SU-DHL-6 (cell line): ENCODE measurements at regions not wholly inside any gene's neighbourhood (a gene's known extent, or its start where the extent isn't known, plus 50 kb on each side); places are given as distances from the start of the nearest gene placed in this dataset.
A peak's percentile ranks its signal among the peaks of the same experiment; 100 is the strongest.

Source experiments
- H2AFZ ChIP-seq: fragments of 200-600 bp; sonication (generic); 2 replicates; pipeline ENCODE4 v1.6.1; 2014; ENCODE audit warnings: low read depth, mild to moderate bottlenecking, moderate library complexity, mixed read lengths, antibody characterized with exemption, low read length; ENCODE audit not compliant: severe bottlenecking
- H3F3A ChIP-seq: fragments of 200-600 bp; shearing (Covaris generic); 2 replicates; pipeline ENCODE4 v1.6.0; 2016; ENCODE audit warnings: antibody characterized with exemption, mild to moderate bottlenecking; ENCODE audit not compliant: insufficient read depth
- H3K27ac ChIP-seq: fragments of 200-600 bp; sonication (generic); 2 replicates; pipeline ENCODE4 v1.5.1; 2016; ENCODE audit warnings: low read depth, mild to moderate bottlenecking, low read length, moderate library complexity, mixed read lengths
- H3K27me3 ChIP-seq: fragments of 200-600 bp; sonication (generic), shearing (Covaris generic); 2 replicates; pipeline ENCODE4 v1.6.0; 2014; ENCODE audit warnings: mild to moderate bottlenecking, low read length
- H3K36me3 ChIP-seq: fragments of 200-600 bp; sonication (generic); 2 replicates; pipeline ENCODE4 v1.6.1; 2014; ENCODE audit warnings: mild to moderate bottlenecking, low read length, mixed read lengths
- H3K4me2 ChIP-seq: fragments of 300-600, 200-600 bp; shearing (Covaris generic), sonication (generic); 2 replicates; pipeline ENCODE4 v1.6.0; 2014; ENCODE audit warnings: low read length, low read depth, mild to moderate bottlenecking; ENCODE audit not compliant: poor library complexity, severe bottlenecking
- H3K4me3 ChIP-seq: fragments of 200-600 bp; sonication (generic); 2 replicates; pipeline ENCODE4 v1.5.1; 2014; ENCODE audit warnings: antibody characterized with exemption, low read length, mild to moderate bottlenecking, mixed read lengths; ENCODE audit not compliant: insufficient read depth, poor library complexity, severe bottlenecking
- H3K79me2 ChIP-seq: fragments of 200-600 bp; sonication (generic); 2 replicates; pipeline ENCODE4 v1.6.1; 2014; ENCODE audit warnings: mild to moderate bottlenecking, low read length, moderate library complexity; ENCODE audit not compliant: insufficient read depth
- H3K9ac ChIP-seq: fragments of 200-600 bp; sonication (generic); 2 replicates; pipeline ENCODE4 v1.7.0; 2014; ENCODE audit warnings: mild to moderate bottlenecking, low read length
- H3K9me2 ChIP-seq: fragments of 200-600 bp; sonication (generic); replicated peaks from 2 replicates; pipeline ENCODE4 v1.6.1; 2014; ENCODE audit warnings: low read length; ENCODE audit not compliant: insufficient read depth
- H3K9me3 ChIP-seq: fragments of 200-600 bp; sonication (generic); 2 replicates; pipeline ENCODE4 v1.6.1; 2014; ENCODE audit warnings: low read length, mixed read lengths; ENCODE audit not compliant: insufficient read depth
- H4K20me1 ChIP-seq: fragments of 200-600 bp; sonication (generic); 2 replicates; pipeline ENCODE4 v1.6.1; 2014; ENCODE audit warnings: low read depth, mild to moderate bottlenecking, antibody characterized with exemption, low read length, moderate library complexity, mixed read lengths
- CTCF ChIP-seq: fragments of 200-600 bp; sonication (generic); IDR thresholded peaks from one replicate; pipeline ENCODE4 v1.5.1; 2017; ENCODE audit warnings: antibody characterized with exemption, mild to moderate bottlenecking, low read length, moderate library complexity; ENCODE audit not compliant: insufficient read depth, poor library complexity, severe bottlenecking
- EZH2phosphoT487 ChIP-seq: fragments of 200-600 bp; sonication (generic), shearing (Covaris generic); conservative IDR thresholded peaks from 2 replicates; pipeline ENCODE4 v1.6.1; 2018; ENCODE audit warnings: mild to moderate bottlenecking, antibody characterized with exemption, low read length, moderate library complexity, mixed read lengths

GRCh38 chr13:58978331-58978730 is 1185.4 kb downstream of the DIAPH3 start:
- no peaks in the 10 kb centered on the region for H3F3A ChIP-seq
- H3K27me3 ChIP-seq = no peaks in the 10 kb centered on the region
- no peaks in the 10 kb centered on the region for H3K9me3 ChIP-seq
- no peak overlapping the region for H3K4me2 ChIP-seq
- TF ChIP-seq EZH2phosphoT487 = no peak
- no peak for TF ChIP-seq CTCF
- H3K9ac ChIP-seq = no peak overlapping the region
- no peak overlapping the region for H3K27ac ChIP-seq
- H4K20me1 ChIP-seq = no peaks in the 10 kb centered on the region
- H3K36me3 ChIP-seq = no peaks in the 10 kb centered on the region
- peak overlapping the region; percentile 49 for H2AFZ ChIP-seq
- no peaks in the 10 kb centered on the region for H3K9me2 ChIP-seq
- H3K79me2 ChIP-seq = no peaks in the 10 kb centered on the region
- H3K4me3 ChIP-seq = no peak overlapping the region

GRCh38 chr13:58979851-58980250 is 1183.9 kb downstream of the DIAPH3 start:
- Histone ChIP-seq H3K9me3 (no peaks in the 10 kb centered on the region), H3K36me3 (no peaks in the 10 kb centered on the region), H3K79me2 (no peaks in the 10 kb centered on the region), H3K27ac (no peak overlapping the region), H3K4me3 (no peak overlapping the region), H3K4me2 (no peak overlapping the region), H3F3A (no peaks in the 10 kb centered on the region), H4K20me1 (no peaks in the 10 kb centered on the region), H3K9me2 (no peaks in the 10 kb centered on the region), H2AFZ (no peak overlapping the region), H3K9ac (no peak overlapping the region), H3K27me3 (no peaks in the 10 kb centered on the region)
- no peak for TF ChIP-seq EZH2phosphoT487
- no peak for TF ChIP-seq CTCF

GRCh38 chr13:58985845-58986244 is 1177.9 kb downstream of the DIAPH3 start:
- no peaks in the 10 kb centered on the region for H3K79me2 ChIP-seq
- no peaks in the 10 kb centered on the region for H3K27me3 ChIP-seq
- no peaks in the 10 kb centered on the region for H3K36me3 ChIP-seq
- no peaks in the 10 kb centered on the region for H3K9me2 ChIP-seq
- no peaks in the 10 kb centered on the region for H4K20me1 ChIP-seq
- no peak overlapping the region for H2AFZ ChIP-seq
- H3K27ac ChIP-seq = no peak overlapping the region
- H3K4me3 ChIP-seq = no peak overlapping the region
- H3K4me2 ChIP-seq = no peak overlapping the region
- no peaks in the 10 kb centered on the region for H3F3A ChIP-seq
- TF ChIP-seq EZH2phosphoT487 (no peak), CTCF (no peak)
- no peak overlapping the region for H3K9ac ChIP-seq
- H3K9me3 ChIP-seq = no peaks in the 10 kb centered on the region
